ENCODE measurements at regions not wholly inside any gene's neighbourhood (a gene's known extent, or its start where the extent isn't known, plus 50 kb on each side); places are given as distances from the start of the nearest gene placed in this dataset.

DNA sequence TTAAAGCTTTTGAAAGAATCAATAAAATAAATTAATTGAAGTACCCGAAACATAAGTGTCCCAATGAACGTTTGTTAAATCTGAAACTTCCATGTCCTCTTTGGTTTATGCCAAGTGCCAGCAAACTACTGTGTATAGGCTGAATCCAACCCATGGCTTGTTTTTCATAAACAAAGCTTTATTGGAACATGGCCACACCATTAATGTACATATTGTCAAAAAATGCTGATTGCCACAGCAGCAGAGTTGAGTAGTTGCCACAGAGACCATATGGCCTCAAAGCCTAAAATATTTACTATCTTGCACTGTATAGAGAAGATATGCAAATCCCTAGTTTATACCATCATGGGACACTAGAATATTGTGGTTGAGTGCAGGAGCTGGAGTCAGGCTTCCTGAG, 406.1 kb downstream of the MAFB start:
- Histone ChIP-seq H3K36me3 (no peaks in the 10 kb centered on the region), H3K4me3 (ENCODE audit: low read depth in 1 of 2, low read length in 1 of 2) (no peak overlapping the region), H3K9me3 (no peaks in the 10 kb centered on the region), H3K4me1 (ENCODE audit: control insufficient read depth in 1 of 2, insufficient read depth in 1 of 2, low read depth in 1 of 2, low read length in 1 of 2) (no peaks in the 10 kb centered on the region), H3K27me3 (peaks cover 12% of the 10 kb centered on the region), H3K27ac (no peak overlapping the region)
- TF ChIP-seq, protein P1, sequence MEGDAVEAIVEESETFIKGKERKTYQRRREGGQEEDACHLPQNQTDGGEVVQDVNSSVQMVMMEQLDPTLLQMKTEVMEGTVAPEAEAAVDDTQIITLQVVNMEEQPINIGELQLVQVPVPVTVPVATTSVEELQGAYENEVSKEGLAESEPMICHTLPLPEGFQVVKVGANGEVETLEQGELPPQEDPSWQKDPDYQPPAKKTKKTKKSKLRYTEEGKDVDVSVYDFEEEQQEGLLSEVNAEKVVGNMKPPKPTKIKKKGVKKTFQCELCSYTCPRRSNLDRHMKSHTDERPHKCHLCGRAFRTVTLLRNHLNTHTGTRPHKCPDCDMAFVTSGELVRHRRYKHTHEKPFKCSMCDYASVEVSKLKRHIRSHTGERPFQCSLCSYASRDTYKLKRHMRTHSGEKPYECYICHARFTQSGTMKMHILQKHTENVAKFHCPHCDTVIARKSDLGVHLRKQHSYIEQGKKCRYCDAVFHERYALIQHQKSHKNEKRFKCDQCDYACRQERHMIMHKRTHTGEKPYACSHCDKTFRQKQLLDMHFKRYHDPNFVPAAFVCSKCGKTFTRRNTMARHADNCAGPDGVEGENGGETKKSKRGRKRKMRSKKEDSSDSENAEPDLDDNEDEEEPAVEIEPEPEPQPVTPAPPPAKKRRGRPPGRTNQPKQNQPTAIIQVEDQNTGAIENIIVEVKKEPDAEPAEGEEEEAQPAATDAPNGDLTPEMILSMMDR (IDR thresholded peaks at IDR 0.05): no peak

DNA sequence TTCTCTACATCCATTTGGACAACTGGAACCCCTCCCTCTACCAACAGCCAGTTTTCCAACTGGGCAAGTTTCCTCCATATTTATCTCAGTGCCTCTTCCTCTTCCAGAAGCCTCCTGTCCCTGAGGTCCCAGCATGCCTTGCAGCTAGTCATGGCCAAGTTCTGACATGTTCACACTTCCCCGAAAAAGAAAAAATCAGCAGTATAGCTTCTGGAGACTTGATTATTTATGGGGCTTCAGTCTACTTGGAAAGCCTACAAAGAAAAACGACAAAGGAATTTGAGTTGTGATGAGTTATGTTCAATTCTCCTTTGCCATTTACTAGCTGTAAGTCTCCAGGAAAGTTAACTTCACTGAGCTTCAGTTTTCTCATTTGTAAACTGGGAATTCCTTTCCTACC, 406.5 kb downstream of the MAFB start:
- H3K36me3 ChIP-seq: no peaks in the 10 kb centered on the region
- no peak overlapping the region for H3K4me3 ChIP-seq (ENCODE audit: low read depth in 1 of 2, low read length in 1 of 2)
- H3K27ac ChIP-seq: no peak overlapping the region
- no peaks in the 10 kb centered on the region for H3K4me1 ChIP-seq (ENCODE audit: control insufficient read depth in 1 of 2, insufficient read depth in 1 of 2, low read depth in 1 of 2, low read length in 1 of 2)
- no peaks in the 10 kb centered on the region for H3K9me3 ChIP-seq
- H3K27me3 ChIP-seq: peaks cover 11% of the 10 kb centered on the region
- TF ChIP-seq, protein P1 (IDR thresholded peaks at IDR 0.05): no peak

DNA sequence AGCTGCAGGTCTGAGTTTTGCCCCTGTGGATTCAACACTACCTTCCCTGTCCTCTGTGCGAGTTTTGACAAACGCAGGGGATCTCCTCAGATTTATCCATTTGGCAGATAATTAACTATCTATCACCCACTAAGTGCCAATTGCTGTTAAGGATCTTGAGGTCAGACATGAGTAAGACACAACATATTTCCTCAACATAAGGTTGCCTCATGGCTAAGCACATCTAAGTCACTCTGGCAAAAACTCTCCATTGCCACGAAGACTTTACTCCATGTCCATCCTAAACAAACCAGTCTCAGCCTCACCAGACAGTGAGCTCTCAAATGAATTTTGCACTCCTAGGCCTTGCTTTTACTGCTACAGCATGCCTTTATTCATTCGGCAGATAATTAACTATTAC, 408.4 kb downstream of the MAFB start:
- H3K4me3 ChIP-seq (ENCODE audit: low read depth in 1 of 2, low read length in 1 of 2): no peak overlapping the region
- H3K36me3 ChIP-seq: no peaks in the 10 kb centered on the region
- TF ChIP-seq, protein P1 (IDR thresholded peaks at IDR 0.05): no peak
- no peak overlapping the region for H3K27ac ChIP-seq
- no peaks in the 10 kb centered on the region for H3K4me1 ChIP-seq (ENCODE audit: control insufficient read depth in 1 of 2, insufficient read depth in 1 of 2, low read depth in 1 of 2, low read length in 1 of 2)
- H3K27me3 ChIP-seq: peaks cover 12% of the 10 kb centered on the region
- no peaks in the 10 kb centered on the region for H3K9me3 ChIP-seq

DNA sequence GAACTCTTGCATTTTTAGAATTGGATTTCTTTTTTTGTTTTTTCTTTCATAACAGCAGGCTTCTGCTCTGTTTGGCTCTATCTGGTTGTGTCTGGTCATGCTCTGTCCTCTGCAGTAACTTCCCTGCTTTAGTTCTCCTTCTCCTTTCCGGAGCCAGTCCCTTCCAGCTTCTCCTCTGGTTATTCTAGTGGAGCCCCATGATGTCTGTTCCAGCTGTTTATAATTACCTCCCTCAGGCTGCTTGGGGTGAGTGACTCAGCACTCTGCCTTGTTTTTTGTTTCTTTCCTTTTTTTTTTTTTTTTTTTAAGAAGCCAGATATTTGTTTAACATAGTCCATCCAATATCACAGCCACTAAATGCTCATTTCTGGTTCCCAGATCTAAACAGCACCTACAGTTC, 409.6 kb downstream of the MAFB start:
- Histone ChIP-seq H3K27ac (no peak overlapping the region), H3K4me3 (ENCODE audit: low read depth in 1 of 2, low read length in 1 of 2) (no peak overlapping the region), H3K4me1 (ENCODE audit: control insufficient read depth in 1 of 2, insufficient read depth in 1 of 2, low read depth in 1 of 2, low read length in 1 of 2) (no peaks in the 10 kb centered on the region), H3K9me3 (no peaks in the 10 kb centered on the region), H3K36me3 (no peaks in the 10 kb centered on the region), H3K27me3 (peaks cover 7% of the 10 kb centered on the region)
- TF ChIP-seq, protein P1 (IDR thresholded peaks at IDR 0.05): no peak

DNA sequence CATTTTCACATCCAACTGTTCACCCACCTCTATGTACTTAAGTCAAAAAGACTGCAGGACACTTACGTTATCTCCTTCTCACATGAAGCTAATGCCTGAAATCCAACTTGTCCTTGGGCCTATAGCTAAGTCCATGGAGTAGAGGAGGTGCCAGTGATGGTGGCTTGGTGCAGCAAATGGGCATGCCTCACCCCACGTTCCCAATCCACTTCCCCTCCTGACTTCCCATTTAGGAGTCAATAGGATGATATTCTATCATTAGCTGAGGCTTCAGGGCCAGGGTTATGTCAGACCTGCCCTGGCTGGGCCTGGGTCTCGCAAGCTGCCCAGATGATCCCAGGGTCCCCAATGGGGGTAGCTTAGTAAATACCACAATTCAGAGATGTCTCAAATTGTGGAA, 410.4 kb downstream of the MAFB start:
- H3K36me3 ChIP-seq: no peaks in the 10 kb centered on the region
- H3K9me3 ChIP-seq: no peaks in the 10 kb centered on the region
- TF ChIP-seq, protein P1 (IDR thresholded peaks at IDR 0.05): no peak
- H3K27ac ChIP-seq: no peak overlapping the region
- H3K27me3 ChIP-seq: peaks cover 7% of the 10 kb centered on the region
- no peaks in the 10 kb centered on the region for H3K4me1 ChIP-seq (ENCODE audit: control insufficient read depth in 1 of 2, insufficient read depth in 1 of 2, low read depth in 1 of 2, low read length in 1 of 2)
- no peak overlapping the region for H3K4me3 ChIP-seq (ENCODE audit: low read depth in 1 of 2, low read length in 1 of 2)

DNA sequence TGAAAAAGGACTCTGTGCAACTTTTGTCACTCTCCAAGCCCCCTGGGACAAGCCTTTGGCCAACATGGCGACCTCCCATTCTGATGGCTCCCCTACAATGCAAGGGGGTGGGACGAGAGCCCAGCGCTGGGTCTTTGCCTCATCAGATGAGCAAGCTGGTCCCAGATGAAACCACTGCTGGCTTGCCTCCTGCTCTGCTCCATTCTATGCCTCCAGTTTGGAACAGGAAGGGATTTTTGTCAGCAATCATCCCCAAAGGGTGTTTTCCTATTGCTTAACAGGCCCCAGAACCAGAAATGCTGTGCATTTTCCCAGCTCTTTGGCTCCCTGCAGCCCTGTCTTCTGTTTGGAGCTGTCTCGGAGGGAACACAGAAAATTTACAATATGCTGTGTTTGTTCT, 412.7 kb downstream of the MAFB start:
- H3K27ac ChIP-seq: no peak overlapping the region
- H3K9me3 ChIP-seq: no peaks in the 10 kb centered on the region
- H3K36me3 ChIP-seq: no peaks in the 10 kb centered on the region
- H3K4me1 ChIP-seq (ENCODE audit: control insufficient read depth in 1 of 2, insufficient read depth in 1 of 2, low read depth in 1 of 2, low read length in 1 of 2): no peaks in the 10 kb centered on the region
- TF ChIP-seq, protein P1 (IDR thresholded peaks at IDR 0.05): no peak
- peaks cover 7% of the 10 kb centered on the region for H3K27me3 ChIP-seq
- no peak overlapping the region for H3K4me3 ChIP-seq (ENCODE audit: low read depth in 1 of 2, low read length in 1 of 2)

All from neutrophil (primary cell).